HCT116 (cell line): ENCODE measurements at regions not wholly inside any gene's neighbourhood (a gene's known extent, or its start where the extent isn't known, plus 50 kb on each side); places are given as distances from the start of the nearest gene placed in this dataset.
"Not testable (repeated sequence)": the region's sequence is repeated elsewhere in the genome, so short reads cannot be mapped to it uniquely, and the experiment has no call there.

Source experiments
- JUND ChIP-seq: IDR thresholded peaks from 2 replicates; pipeline ENCODE4 v1.6.1; 2012
- POLR2AphosphoS5 ChIP-seq: IDR thresholded peaks from 2 replicates; pipeline ENCODE4 v1.6.1; 2011; ENCODE audit warnings: mild to moderate bottlenecking, low read depth, low read length, moderate library complexity
- SIN3A ChIP-seq: IDR thresholded peaks from 2 replicates; pipeline ENCODE4 v1.6.1; 2012; ENCODE audit warnings: low read depth

DNA sequence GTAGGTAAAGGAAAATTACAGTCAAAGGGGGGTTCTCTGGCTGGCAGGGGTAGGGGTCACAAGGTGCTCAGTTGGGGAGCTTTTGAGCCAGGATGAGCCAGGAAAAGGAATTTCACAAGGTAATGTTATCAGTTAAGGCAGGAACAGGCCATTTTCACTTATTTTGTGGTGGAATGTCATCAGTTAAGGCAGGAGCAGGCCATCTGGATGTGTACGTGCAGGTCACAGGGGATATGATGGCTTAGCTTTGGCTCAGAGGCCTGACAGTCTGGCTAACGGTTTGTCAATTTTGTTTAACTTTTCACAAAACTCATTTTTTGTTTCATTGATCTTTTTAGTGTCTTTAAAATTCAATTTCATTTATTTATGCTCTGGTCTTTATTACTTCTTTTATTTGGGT, 1623.8 kb upstream of the DDX18 start:
- not testable (repeated sequence) for TF ChIP-seq JUND, POLR2AphosphoS5, SIN3A
